IPS-15b (cell line): ENCODE measurements at regions not wholly inside any gene's neighbourhood (a gene's known extent, or its start where the extent isn't known, plus 50 kb on each side); places are given as distances from the start of the nearest gene placed in this dataset.
"Not testable (repeated sequence)": the region's sequence is repeated elsewhere in the genome, so short reads cannot be mapped to it uniquely, and the experiment has no call there.

ENCODE experiments used
- H3K27me3 ChIP-seq: one replicate; pipeline ENCODE4 v1.6.1; 2013; ENCODE audit warnings: low read length; ENCODE audit not compliant: control insufficient read depth, insufficient read depth
- H3K36me3 ChIP-seq: one replicate; pipeline ENCODE4 v1.6.1; 2013; ENCODE audit warnings: low read length; ENCODE audit not compliant: control insufficient read depth, insufficient read depth
- H3K4me1 ChIP-seq: one replicate; pipeline ENCODE4 v1.6.1; 2013; ENCODE audit warnings: mild to moderate bottlenecking, low read length; ENCODE audit not compliant: control insufficient read depth, insufficient read depth
- H3K4me3 ChIP-seq: one replicate; pipeline ENCODE4 v1.5.1; 2013; ENCODE audit warnings: low read depth, low read length
- H3K9ac ChIP-seq: one replicate; pipeline ENCODE4 v1.6.1; 2013; ENCODE audit warnings: low read depth, mild to moderate bottlenecking, low read length
- H3K9me3 ChIP-seq: one replicate; pipeline ENCODE4 v1.6.1; 2013; ENCODE audit warnings: mild to moderate bottlenecking, low read length; ENCODE audit not compliant: control insufficient read depth, insufficient read depth

- no peak overlapping the region for H3K4me3 ChIP-seq
- no peaks in the 10 kb centered on the region for H3K36me3 ChIP-seq
- H3K9ac ChIP-seq = no peak overlapping the region
- no peaks in the 10 kb centered on the region for H3K9me3 ChIP-seq
- no peaks in the 10 kb centered on the region for H3K4me1 ChIP-seq
- no peaks in the 10 kb centered on the region for H3K27me3 ChIP-seq
Observed at GRCh38 chr6:134819863-134820800, 129.8 kb downstream of the ALDH8A1 start.

GRCh38 chr6:134819236-134819635 is 130.7 kb downstream of the ALDH8A1 start:
- Histone ChIP-seq H3K4me1 (no peaks in the 10 kb centered on the region), H3K9ac (no peak overlapping the region), H3K27me3 (no peaks in the 10 kb centered on the region), H3K4me3 (no peak overlapping the region), H3K36me3 (no peaks in the 10 kb centered on the region), H3K9me3 (no peaks in the 10 kb centered on the region)

- H3K9ac ChIP-seq = no peak overlapping the region
- no peaks in the 10 kb centered on the region for H3K36me3 ChIP-seq
- no peaks in the 10 kb centered on the region for H3K4me1 ChIP-seq
- H3K27me3 ChIP-seq = no peaks in the 10 kb centered on the region
- no peaks in the 10 kb centered on the region for H3K9me3 ChIP-seq
- H3K4me3 ChIP-seq = no peak overlapping the region
Observed at GRCh38 chr6:134817448-134817847, 132.5 kb downstream of the ALDH8A1 start.

GRCh38 chr6:134816780-134817179 is 133.1 kb downstream of the ALDH8A1 start:
- H3K27me3 ChIP-seq = no peaks in the 10 kb centered on the region
- H3K9me3 ChIP-seq = no peaks in the 10 kb centered on the region
- H3K4me3 ChIP-seq = no peak overlapping the region
- H3K36me3 ChIP-seq = no peaks in the 10 kb centered on the region
- H3K4me1 ChIP-seq = no peaks in the 10 kb centered on the region
- no peak overlapping the region for H3K9ac ChIP-seq

DNA sequence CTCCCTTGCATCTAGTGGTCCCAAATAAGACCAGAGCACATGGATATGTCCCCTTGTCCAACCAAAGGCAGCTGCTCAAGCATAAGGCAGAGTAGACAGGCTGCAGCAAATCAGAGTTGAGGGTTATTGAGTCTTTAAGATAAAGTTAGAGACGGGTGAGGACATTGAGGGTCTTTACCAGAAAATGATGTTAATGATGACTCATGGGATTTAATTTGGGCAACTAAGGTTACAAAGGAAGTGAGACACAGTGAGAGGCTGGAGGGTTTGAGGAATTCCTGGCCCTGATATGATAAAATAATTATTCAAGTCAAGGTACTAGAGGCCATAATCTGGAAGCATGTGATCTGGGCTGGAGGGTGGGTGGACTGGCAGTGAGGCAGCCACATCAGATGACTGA is 133.6 kb downstream of the ALDH8A1 start:
- H3K4me1 ChIP-seq = no peaks in the 10 kb centered on the region
- H3K9ac ChIP-seq = no peak overlapping the region
- no peaks in the 10 kb centered on the region for H3K27me3 ChIP-seq
- no peaks in the 10 kb centered on the region for H3K9me3 ChIP-seq
- no peaks in the 10 kb centered on the region for H3K36me3 ChIP-seq
- no peak overlapping the region for H3K4me3 ChIP-seq

- Histone ChIP-seq H3K4me3 (no peak overlapping the region), H3K36me3 (no peaks in the 10 kb centered on the region), H3K4me1 (no peaks in the 10 kb centered on the region), H3K9ac (no peak overlapping the region), H3K9me3 (no peaks in the 10 kb centered on the region), H3K27me3 (no peaks in the 10 kb centered on the region)
Observed at GRCh38 chr6:134814076-134814695, 135.7 kb downstream of the ALDH8A1 start.

DNA sequence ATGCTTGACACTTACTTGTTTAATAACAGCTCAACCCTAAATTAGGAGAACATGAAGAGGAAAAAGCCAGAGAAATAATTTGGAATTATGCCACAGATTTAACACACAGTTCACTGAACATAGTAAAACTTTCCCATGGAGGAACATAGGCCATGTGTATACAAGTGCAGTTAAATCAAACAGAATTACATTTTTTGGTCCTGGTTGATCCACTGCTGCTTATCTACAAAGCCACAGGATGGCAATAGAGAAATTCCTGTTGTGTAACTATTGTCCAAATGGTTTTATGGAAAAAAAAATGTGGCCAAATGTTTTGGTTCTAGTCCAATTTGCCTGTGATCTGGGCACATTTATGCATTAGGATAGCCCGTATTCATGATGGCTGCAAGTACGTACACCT is 136.8 kb downstream of the ALDH8A1 start:
- Histone ChIP-seq H3K4me3 (no peak overlapping the region), H3K9ac (no peak overlapping the region), H3K36me3 (no peaks in the 10 kb centered on the region), H3K27me3 (no peaks in the 10 kb centered on the region), H3K4me1 (no peaks in the 10 kb centered on the region), H3K9me3 (no peaks in the 10 kb centered on the region)

- Histone ChIP-seq H3K4me1 (no peaks in the 10 kb centered on the region), H3K9ac (no peak overlapping the region), H3K36me3 (no peaks in the 10 kb centered on the region), H3K4me3 (no peak overlapping the region), H3K27me3 (no peaks in the 10 kb centered on the region), H3K9me3 (no peaks in the 10 kb centered on the region)
Observed at GRCh38 chr6:134810402-134810801, 139.5 kb downstream of the ALDH8A1 start.

GRCh38 chr6:134809130-134809529 is 140.8 kb downstream of the ALDH8A1 start:
- Histone ChIP-seq H3K27me3 (no peaks in the 10 kb centered on the region), H3K4me1 (no peaks in the 10 kb centered on the region), H3K9ac (no peak overlapping the region), H3K36me3 (no peaks in the 10 kb centered on the region), H3K4me3 (no peak overlapping the region), H3K9me3 (no peaks in the 10 kb centered on the region)

DNA sequence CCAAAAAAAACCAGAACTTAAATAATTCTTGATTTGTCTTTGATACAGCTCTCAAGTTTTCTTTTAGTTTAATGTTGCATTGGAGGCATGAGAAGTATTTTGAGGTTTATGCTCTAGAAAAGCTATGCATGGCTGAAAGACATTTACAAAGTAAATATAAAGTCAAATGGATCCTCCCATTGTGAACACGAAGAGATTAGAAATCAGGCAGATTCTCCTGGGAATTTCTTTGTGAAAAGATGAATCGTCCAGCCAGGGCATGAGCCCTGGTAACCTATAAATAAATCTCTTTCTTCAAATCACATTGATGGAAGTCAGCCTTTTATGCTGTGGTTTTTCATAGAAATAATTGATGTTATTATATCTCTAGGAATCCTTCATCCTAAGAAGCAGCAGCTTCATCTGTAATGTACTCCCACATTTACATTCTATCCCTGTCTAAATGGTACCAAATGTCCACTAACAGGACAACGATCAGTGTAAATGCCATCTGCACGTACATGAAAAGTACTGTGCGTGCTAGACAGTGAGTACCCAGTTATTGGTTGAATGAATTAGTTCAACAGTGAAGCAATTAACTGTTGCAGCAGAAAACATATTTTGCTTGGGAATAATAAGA is 143.6 kb downstream of the ALDH8A1 start:
- Histone ChIP-seq H3K9me3 (no peaks in the 10 kb centered on the region), H3K4me3 (no peak overlapping the region), H3K27me3 (no peaks in the 10 kb centered on the region), H3K4me1 (no peaks in the 10 kb centered on the region), H3K36me3 (no peaks in the 10 kb centered on the region), H3K9ac (no peak overlapping the region)

DNA sequence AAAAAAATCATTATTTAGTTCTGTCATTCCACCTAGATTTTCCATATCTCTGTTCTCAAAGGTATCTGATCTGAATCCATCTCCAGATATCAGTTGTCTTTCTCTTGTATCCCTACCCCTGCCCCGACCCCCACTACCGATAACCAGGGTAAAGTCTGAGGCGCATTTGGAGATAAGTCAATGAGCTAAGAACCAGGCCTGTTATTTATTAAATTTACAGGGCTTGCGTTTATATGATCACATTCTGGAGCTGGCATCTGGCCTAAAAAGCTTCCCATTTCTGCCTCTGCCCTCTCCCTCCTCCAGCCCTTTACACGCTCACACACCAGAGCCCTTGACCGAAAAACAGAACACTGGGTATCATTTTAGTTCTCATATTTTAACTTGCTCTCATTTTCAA is 144.7 kb downstream of the ALDH8A1 start:
- Histone ChIP-seq H3K9me3 (no peaks in the 10 kb centered on the region), H3K36me3 (no peaks in the 10 kb centered on the region), H3K9ac (no peak overlapping the region), H3K4me1 (no peaks in the 10 kb centered on the region), H3K4me3 (no peak overlapping the region), H3K27me3 (no peaks in the 10 kb centered on the region)

- H3K9me3 ChIP-seq, H3K27me3 ChIP-seq, H3K9ac ChIP-seq, H3K4me3 ChIP-seq, H3K36me3 ChIP-seq, H3K4me1 ChIP-seq: not testable (repeated sequence)
Observed at GRCh38 chr6:134804311-134804710, 145.6 kb downstream of the ALDH8A1 start.
